Hindlimb muscle (tissue), 1 donor: ENCODE measurements at regions not wholly inside any gene's neighbourhood (a gene's known extent, or its start where the extent isn't known, plus 50 kb on each side); places are given as distances from the start of the nearest gene placed in this dataset.

ENCODE experiments used
- DNase-seq: peaks from one replicate; pipeline ENCODE4 v3.0.0-alpha.2; 2013

- DNase-seq, result no peak
These were observed 682.4 kb upstream of the TMEFF2 start for GRCh38 chr2:192877159-192877558.

GRCh38 chr2:192876698-192877097 is 682.0 kb upstream of the TMEFF2 start:
- no peak for DNase-seq

- DNase-seq, result no peak
These were observed 660.0 kb upstream of the TMEFF2 start for GRCh38 chr2:192854706-192855105.

GRCh38 chr2:192854031-192854430 is 659.3 kb upstream of the TMEFF2 start:
- DNase-seq, result no peak

- no peak for DNase-seq
These were observed 634.2 kb upstream of the TMEFF2 start for GRCh38 chr2:192828947-192829346.

- DNase-seq, result no peak
These were observed 633.4 kb upstream of the TMEFF2 start for GRCh38 chr2:192828175-192828574.

- DNase-seq, result no peak
These were observed 633.0 kb upstream of the TMEFF2 start for GRCh38 chr2:192827735-192828134.

- no peak for DNase-seq
These were observed 619.6 kb upstream of the TMEFF2 start for GRCh38 chr2:192814376-192814775.

GRCh38 chr2:192813341-192813740 is 618.6 kb upstream of the TMEFF2 start:
- no peak for DNase-seq

- no peak for DNase-seq
These were observed 614.4 kb upstream of the TMEFF2 start for GRCh38 chr2:192809173-192809572.

- no peak for DNase-seq
These were observed 588.9 kb upstream of the TMEFF2 start for GRCh38 chr2:192783643-192784042.

- no peak for DNase-seq
These were observed 580.9 kb upstream of the TMEFF2 start for GRCh38 chr2:192775459-192776262.

GRCh38 chr2:192775011-192775410 is 580.3 kb upstream of the TMEFF2 start:
- DNase-seq, result no peak

GRCh38 chr2:192773044-192773443 is 578.3 kb upstream of the TMEFF2 start:
- no peak for DNase-seq

GRCh38 chr2:192749611-192750200 is 555.0 kb upstream of the TMEFF2 start:
- no peak for DNase-seq

GRCh38 chr2:192741889-192742288 is 547.2 kb upstream of the TMEFF2 start:
- DNase-seq, result no peak

GRCh38 chr2:192735447-192735846 is 540.7 kb upstream of the TMEFF2 start:
- no peak for DNase-seq

- DNase-seq, result no peak
These were observed 534.6 kb upstream of the TMEFF2 start for GRCh38 chr2:192729369-192729768.

GRCh38 chr2:192725991-192726390 is 531.3 kb upstream of the TMEFF2 start:
- DNase-seq, result no peak

GRCh38 chr2:192719629-192720028 is 524.9 kb upstream of the TMEFF2 start:
- no peak for DNase-seq

GRCh38 chr2:192718340-192718739 is 523.6 kb upstream of the TMEFF2 start:
- DNase-seq, result no peak

- DNase-seq, result no peak
These were observed 506.2 kb upstream of the TMEFF2 start for GRCh38 chr2:192700934-192701333.

- DNase-seq, result no peak
These were observed 503.1 kb upstream of the TMEFF2 start for GRCh38 chr2:192697880-192698279.

- DNase-seq, result peak; percentile 43
These were observed 502.1 kb upstream of the TMEFF2 start for GRCh38 chr2:192696857-192697256.
